SK-N-SH treated with all-trans-retinoic acid at 6 μM for 48 hours (cell line): ENCODE measurements at regions not wholly inside any gene's neighbourhood (a gene's known extent, or its start where the extent isn't known, plus 50 kb on each side); places are given as distances from the start of the nearest gene placed in this dataset.

Experiments
- ATAC-seq: fragments of 200-7000 bp; cut with Tn5 transposase; 3 replicates; pipeline ENCODE4 v1.9.1; 2020; ENCODE audit warnings: mild to moderate bottlenecking, moderate library complexity
- ARNTL ChIP-seq: fragments of 450-650 bp; formaldehyde crosslinking; IDR thresholded peaks from 2 replicates; pipeline ENCODE4 v1.5.0; 2020; ENCODE audit warnings: low read depth, mild to moderate bottlenecking, moderate library complexity, borderline replicate concordance
- BACH2 ChIP-seq: fragments of 250-450 bp; sonication (Bioruptor Pico); IDR thresholded peaks from 2 replicates; pipeline ENCODE4 v1.9.0; 2021; ENCODE audit warnings: mild to moderate bottlenecking, borderline replicate concordance
- CREB5 ChIP-seq: fragments of 250-450 bp; sonication (Bioruptor Pico); IDR thresholded peaks from 2 replicates; pipeline ENCODE4 v1.5.1; 2020; ENCODE audit warnings: low read depth, mild to moderate bottlenecking, moderate library complexity
- CSDC2 ChIP-seq: fragments of 250-450 bp; sonication (Bioruptor Pico); IDR thresholded peaks from 2 replicates; pipeline ENCODE4 v1.5.0; 2020; ENCODE audit warnings: mild to moderate bottlenecking, moderate library complexity
- CSRNP3 ChIP-seq: fragments of 250-450 bp; sonication (Bioruptor Pico); IDR thresholded peaks from 2 replicates; pipeline ENCODE4 v1.5.1; 2021; ENCODE audit warnings: mild to moderate bottlenecking, moderate library complexity
- GLIS3 ChIP-seq: fragments of 250-450 bp; sonication (Bioruptor Pico); IDR thresholded peaks from 2 replicates; pipeline ENCODE4 v1.5.0; 2020; ENCODE audit warnings: mild to moderate bottlenecking, moderate library complexity
- ISL1 ChIP-seq: fragments of 250-450 bp; sonication (Bioruptor Pico); IDR thresholded peaks from 2 replicates; pipeline ENCODE4 v2.1.2; 2022; ENCODE audit warnings: mild to moderate bottlenecking, moderate library complexity
- OSR1 ChIP-seq: fragments of 250-450 bp; sonication (Bioruptor Pico); IDR thresholded peaks from 2 replicates; pipeline ENCODE4 v1.8.0; 2022; ENCODE audit warnings: moderate library complexity, mild to moderate bottlenecking, inconsistent platforms
- POU6F1 ChIP-seq: fragments of 250-450 bp; sonication (Bioruptor Pico); IDR thresholded peaks from 2 replicates; pipeline ENCODE4 v1.8.0; 2021; ENCODE audit warnings: low read depth, mild to moderate bottlenecking, moderate library complexity, borderline replicate concordance
- PPARA ChIP-seq: fragments of 250-450 bp; sonication (Bioruptor Pico); IDR thresholded peaks from 2 replicates; pipeline ENCODE4 v1.5.0; 2020; ENCODE audit warnings: mild to moderate bottlenecking, borderline replicate concordance
- RARB ChIP-seq: fragments of 250-450 bp; sonication (Bioruptor Pico); IDR thresholded peaks from 2 replicates; pipeline ENCODE4 v1.8.0; 2021; ENCODE audit warnings: mild to moderate bottlenecking, moderate library complexity
- SNAI2 ChIP-seq: fragments of 250-450 bp; sonication (Bioruptor Pico); IDR thresholded peaks from 2 replicates; pipeline ENCODE4 v1.5.0; 2020; ENCODE audit warnings: mild to moderate bottlenecking, moderate library complexity
- TCF4 ChIP-seq: fragments of 250-450 bp; sonication (Bioruptor Pico); IDR thresholded peaks from 2 replicates; pipeline ENCODE4 v1.8.0; 2021; ENCODE audit warnings: mild to moderate bottlenecking, moderate library complexity, borderline replicate concordance
- TOX ChIP-seq: fragments of 250-450 bp; sonication (Bioruptor Pico); IDR thresholded peaks from 2 replicates; pipeline ENCODE4 v1.8.0; 2021; ENCODE audit warnings: mild to moderate bottlenecking, moderate library complexity, borderline replicate concordance
- TSHZ2 ChIP-seq: fragments of 250-450 bp; sonication (Bioruptor Pico); IDR thresholded peaks from 2 replicates; pipeline ENCODE4 v1.5.0; 2020; ENCODE audit warnings: mild to moderate bottlenecking, moderate library complexity
- ZC3H10 ChIP-seq: fragments of 250-450 bp; sonication (Bioruptor Pico); IDR thresholded peaks from 2 replicates; pipeline ENCODE4 v1.5.1; 2021; ENCODE audit warnings: mild to moderate bottlenecking, moderate library complexity
- ZFP3 ChIP-seq: fragments of 250-450 bp; sonication (Bioruptor Pico); IDR thresholded peaks from 2 replicates; pipeline ENCODE4 v1.5.0; 2020; ENCODE audit warnings: mild to moderate bottlenecking, moderate library complexity
- ZNF565 ChIP-seq: fragments of 450-650 bp; formaldehyde crosslinking; conservative IDR thresholded peaks from 2 replicates; pipeline ENCODE4 v1.5.0; 2020; ENCODE audit warnings: low read depth, mild to moderate bottlenecking, moderate library complexity
- ZNF70 ChIP-seq: fragments of 450-650 bp; formaldehyde crosslinking; IDR thresholded peaks from 2 replicates; pipeline ENCODE4 v1.5.0; 2020; ENCODE audit warnings: mild to moderate bottlenecking, moderate library complexity
- ZNF8 ChIP-seq: fragments of 450-650 bp; formaldehyde crosslinking; IDR thresholded peaks from 2 replicates; pipeline ENCODE4 v1.5.0; 2020; ENCODE audit warnings: mild to moderate bottlenecking, moderate library complexity

- ATAC-seq = no peak
- TF ChIP-seq ZFP3 (CRISPR knock-in tag) (no peak), TSHZ2 (CRISPR knock-in tag) (no peak), PPARA (CRISPR knock-in tag) (no peak), TOX (no peak), ZNF565 (CRISPR knock-in tag) (no peak), CREB5 (CRISPR knock-in tag) (no peak), ISL1 (CRISPR knock-in tag) (no peak), ZNF70 (CRISPR knock-in tag) (no peak), RARB (CRISPR knock-in tag) (no peak), CSDC2 (CRISPR knock-in tag) (no peak), ZNF8 (CRISPR knock-in tag) (no peak), ARNTL (CRISPR knock-in tag) (no peak), GLIS3 (CRISPR knock-in tag) (no peak), SNAI2 (no peak), OSR1 (CRISPR knock-in tag) (no peak), ZC3H10 (CRISPR knock-in tag) (no peak), TCF4 (CRISPR knock-in tag) (no peak), CSRNP3 (CRISPR knock-in tag) (no peak), BACH2 (CRISPR knock-in tag) (no peak)
Observed at GRCh38 chr6:15825332-15825930, 162.6 kb upstream of the DTNBP1 start.

- TF ChIP-seq POU6F1 = no peak
- TF ChIP-seq TOX = no peak
- no peak for TF ChIP-seq PPARA (CRISPR knock-in tag)
- no peak for TF ChIP-seq BACH2 (CRISPR knock-in tag)
- no peak for TF ChIP-seq GLIS3 (CRISPR knock-in tag)
- TF ChIP-seq CREB5 (CRISPR knock-in tag) = no peak
- no peak for TF ChIP-seq ZC3H10 (CRISPR knock-in tag)
- TF ChIP-seq ISL1 (CRISPR knock-in tag) = no peak
- TF ChIP-seq TSHZ2 (CRISPR knock-in tag) = no peak
- TF ChIP-seq SNAI2 = no peak
- no peak for TF ChIP-seq OSR1 (CRISPR knock-in tag)
- TF ChIP-seq ZNF70 (CRISPR knock-in tag) = no peak
- no peak for TF ChIP-seq TCF4 (CRISPR knock-in tag)
- no peak for ATAC-seq
Observed at GRCh38 chr6:15824811-15825210, 162.0 kb upstream of the DTNBP1 start.
